Heart right ventricle (tissue), 16 donors: ENCODE measurements at regions not wholly inside any gene's neighbourhood (a gene's known extent, or its start where the extent isn't known, plus 50 kb on each side); places are given as distances from the start of the nearest gene placed in this dataset.

ENCODE experiments used
- ATAC-seq, 8 donors: fragments of 200-7000 bp; cut with Tn5 transposase; one replicate each; pipeline ENCODE4 v1.9.1; 2020; ENCODE audit warnings: mild to moderate bottlenecking in 8 of 8, moderate library complexity in 8 of 8, moderate number of reproducible peaks in 1 of 8
- DNase-seq, 2 donors: peaks; one replicate each; pipeline ENCODE4 v3.0.0-alpha.2; 2020
- H3K27ac ChIP-seq, 10 donors: fragments of 200-600 bp; sonication (generic) in 2 of 10; one replicate each; pipeline versions ENCODE4 v1.5.0 to v1.8.0; 2020 to 2022; ENCODE audit warnings: mild to moderate bottlenecking in 3 of 10
- H3K27me3 ChIP-seq, 7 donors: fragments of 200-600 bp; one replicate each; pipeline ENCODE4 v1.8.0; 2021 to 2022; ENCODE audit warnings: mild to moderate bottlenecking in 2 of 7
- H3K36me3 ChIP-seq, 9 donors: fragments of 200-600 bp; sonication (generic) in 1 of 9; one replicate each; pipeline versions ENCODE4 v1.5.0 to v1.8.0; 2020 to 2022; ENCODE audit warnings: mild to moderate bottlenecking in 2 of 9
- H3K4me1 ChIP-seq, 9 donors: fragments of 200-600 bp; sonication (generic) in 1 of 9; one replicate each; pipeline versions ENCODE4 v1.5.0 to v1.8.0; 2020 to 2022; ENCODE audit warnings: mild to moderate bottlenecking in 4 of 9
- H3K4me3 ChIP-seq, 10 donors: fragments of 200-600 bp; sonication (generic) in 2 of 10; one replicate each; pipeline versions ENCODE4 v1.5.0 to v1.8.0; 2020 to 2022; ENCODE audit warnings: mild to moderate bottlenecking in 7 of 10, moderate library complexity in 2 of 10
- H3K9me3 ChIP-seq, 11 donors: fragments of 200-600 bp in 10 of 11; sonication (generic) in 2 of 11; one replicate each; pipeline versions ENCODE4 v1.5.0 to v1.8.0; 2013 to 2022; ENCODE audit warnings: mild to moderate bottlenecking in 2 of 11, control low read depth in 1 of 11, moderate library complexity in 1 of 11
- WGBS, 2 donors: extraction: QIAGEN DNeasy Blood & Tissue Kit; methylation state at CpG; one replicate each; pipeline ENCODE4 v1.1.7; 2013; ENCODE audit warnings: inconsistent platforms in 1 of 2; 5-methylcytosine and 5-hydroxymethylcytosine counted together
- intact Hi-C, 10 donors: fragments of 100-400 bp; cut with DNase I; formaldehyde crosslinking; loops; one replicate each; pipeline versions ENCODE4 v1.11.1 to v1.14.2; 2022
- TF ChIP-seq, protein P1 (sequence below), 9 donors: fragments of 200-600 bp; sonication (generic) in 2 of 9; IDR thresholded peaks; one replicate each; pipeline versions ENCODE4 v1.5.0 to v1.8.0; 2021 to 2022; ENCODE audit warnings: antibody characterized with exemption in 9 of 9, mild to moderate bottlenecking in 5 of 9, moderate library complexity in 1 of 9
- donor health status: Arrhythmogenic right ventricular cardiomyopathy.
- donor health status: ischemic (EF 13 %, LVEDD 7.1; RV severe dilation, severe dysfunction).
- donor health status: healthy with polysubstance abuse.
- donor health status: DM: no; HTN: yes; CAD: no.
- donor health status: DM: no; HTN: no; CAD: no.
- donor health status: ischemic (EF 25% LVEDD 6.9; RV normal size, moderate dysfunction).
- donor health status: ischemic (EF 25% LVEDD 5.7; RV mildly dilated, moderate dysfunction).
- donor health status: healthy.
- donor health status: DM: yes; HTN: yes; CAD: no.
- donor health status: Ischemic cardiomyopathy.
- donor health status: ischemic (EF 35%, LVEDD 5.7; RV mildly dilated, moderate dysfunction).
- donor health status: nonischemic (EF 11% LVEDD 7.7; RV severe dilation, severe dysfunction).
- donor health status: DM: yes; HTN: yes; CAD: no.
- donor health status: PGD.
- donor health status: ischemic (EF 29% LVEDD 5.4; RV normal size, mild dysfunction).
- donor health status: nonischemic (EF 23%, LVEDD 6.1; RV moderate dilation, normal function).

DNA sequence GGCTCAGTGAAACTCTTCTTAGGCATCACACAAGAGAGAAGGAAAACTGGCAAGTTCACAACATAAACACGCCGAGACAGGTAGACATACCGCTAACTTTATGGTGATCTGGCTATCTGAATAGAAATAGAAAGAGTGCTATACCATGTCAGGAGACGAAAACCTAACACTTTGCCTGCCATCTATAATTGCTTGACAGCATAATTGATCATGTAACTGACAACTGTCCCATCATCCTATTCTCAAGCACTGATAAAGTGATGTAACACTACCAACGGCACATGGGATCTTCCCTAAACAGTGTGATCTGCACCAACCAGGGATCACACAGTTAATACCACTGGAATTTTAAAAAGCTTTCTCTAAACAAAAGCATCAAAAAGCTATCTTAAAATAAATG lies 270.9 kb upstream of the NSMCE3 start:
- no peak overlapping the region for H3K27ac ChIP-seq
- ATAC-seq, result no peak
- 92 to 93% methylated on average over 5 of the region's 5 CpGs for WGBS, 2 donors
- peaks cover 0 to 6% (median 0%) of the 10 kb centered on the region in 11 donors for H3K9me3 ChIP-seq
- no peak overlapping the region for H3K4me3 ChIP-seq
- TF ChIP-seq, protein P1, sequence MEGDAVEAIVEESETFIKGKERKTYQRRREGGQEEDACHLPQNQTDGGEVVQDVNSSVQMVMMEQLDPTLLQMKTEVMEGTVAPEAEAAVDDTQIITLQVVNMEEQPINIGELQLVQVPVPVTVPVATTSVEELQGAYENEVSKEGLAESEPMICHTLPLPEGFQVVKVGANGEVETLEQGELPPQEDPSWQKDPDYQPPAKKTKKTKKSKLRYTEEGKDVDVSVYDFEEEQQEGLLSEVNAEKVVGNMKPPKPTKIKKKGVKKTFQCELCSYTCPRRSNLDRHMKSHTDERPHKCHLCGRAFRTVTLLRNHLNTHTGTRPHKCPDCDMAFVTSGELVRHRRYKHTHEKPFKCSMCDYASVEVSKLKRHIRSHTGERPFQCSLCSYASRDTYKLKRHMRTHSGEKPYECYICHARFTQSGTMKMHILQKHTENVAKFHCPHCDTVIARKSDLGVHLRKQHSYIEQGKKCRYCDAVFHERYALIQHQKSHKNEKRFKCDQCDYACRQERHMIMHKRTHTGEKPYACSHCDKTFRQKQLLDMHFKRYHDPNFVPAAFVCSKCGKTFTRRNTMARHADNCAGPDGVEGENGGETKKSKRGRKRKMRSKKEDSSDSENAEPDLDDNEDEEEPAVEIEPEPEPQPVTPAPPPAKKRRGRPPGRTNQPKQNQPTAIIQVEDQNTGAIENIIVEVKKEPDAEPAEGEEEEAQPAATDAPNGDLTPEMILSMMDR (IDR thresholded peaks at IDR 0.05), result no peak
- intact Hi-C loops, result no loop called here
- no peaks in the 10 kb centered on the region for H3K4me1 ChIP-seq
- H3K36me3 ChIP-seq, result no peaks in the 10 kb centered on the region
- DNase-seq, result no peak
- H3K27me3 ChIP-seq, result peaks cover 0 to 6% (median 0%) of the 10 kb centered on the region in 7 donors

DNA sequence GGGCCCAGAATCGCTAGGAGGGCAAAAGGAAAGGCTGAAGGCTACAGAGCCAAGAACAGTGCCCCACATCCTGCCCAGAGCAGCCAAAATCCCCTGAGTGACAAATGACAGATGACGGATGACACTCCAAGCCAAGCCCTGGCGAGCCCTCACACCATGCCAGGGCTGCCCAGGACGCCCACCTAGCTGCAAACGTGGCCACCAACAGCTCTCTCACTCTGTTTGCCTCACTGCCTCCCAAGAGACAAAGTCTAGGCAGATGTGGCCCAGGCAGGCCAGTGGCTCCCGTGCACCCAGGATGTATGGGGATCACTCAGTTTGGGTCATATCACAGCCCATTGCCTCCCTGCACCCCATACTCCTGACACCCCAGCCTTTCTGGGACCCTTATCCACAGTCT lies 270.1 kb upstream of the NSMCE3 start:
- TF ChIP-seq, protein P1 (IDR thresholded peaks at IDR 0.05), result no peak
- Histone ChIP-seq H3K4me1 (no peaks in the 10 kb centered on the region), H3K36me3 (no peaks in the 10 kb centered on the region), H3K27me3 (peaks cover 0 to 6% (median 0%) of the 10 kb centered on the region in 7 donors), H3K9me3 (no peaks in the 10 kb centered on the region), H3K27ac (no peak overlapping the region), H3K4me3 (no peak overlapping the region)
- WGBS, 2 donors, result 87 to 94% methylated on average over 6 of the region's 6 CpGs
- intact Hi-C loops, result no loop called here
- no peak for ATAC-seq
- no peak for DNase-seq

DNA sequence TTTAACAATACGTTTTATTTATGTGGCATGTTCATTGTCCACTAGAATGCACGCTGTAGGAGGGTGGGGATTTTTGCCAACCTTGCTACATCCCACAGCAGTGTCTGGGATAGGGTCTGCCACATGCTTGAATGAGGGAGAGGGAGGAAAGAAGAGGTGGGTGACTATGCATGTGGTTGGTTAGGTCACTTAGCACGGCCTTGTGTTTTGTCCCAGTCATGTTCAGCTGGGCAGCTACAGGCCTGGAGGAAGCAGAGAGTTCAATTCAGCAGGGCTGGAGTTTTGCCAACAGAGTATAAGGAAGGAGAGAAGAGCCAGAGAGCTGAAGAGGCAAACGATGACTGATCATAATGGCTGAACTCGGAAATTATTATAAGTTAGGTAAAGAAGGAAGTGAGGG lies 268.4 kb upstream of the NSMCE3 start:
- intact Hi-C loops, result no loop called here
- H3K36me3 ChIP-seq, result no peaks in the 10 kb centered on the region
- ATAC-seq (no peak), DNase-seq (no peak)
- TF ChIP-seq, protein P1 (IDR thresholded peaks at IDR 0.05), result no peak
- H3K27me3 ChIP-seq, result peaks cover 0 to 1% (median 0%) of the 10 kb centered on the region in 7 donors
- WGBS, 2 donors, result 56 to 59% methylated on average over 5 of the region's 5 CpGs
- no peak overlapping the region for H3K4me3 ChIP-seq
- no peak overlapping the region for H3K27ac ChIP-seq
- H3K4me1 ChIP-seq, result no peaks in the 10 kb centered on the region
- no peaks in the 10 kb centered on the region for H3K9me3 ChIP-seq

DNA sequence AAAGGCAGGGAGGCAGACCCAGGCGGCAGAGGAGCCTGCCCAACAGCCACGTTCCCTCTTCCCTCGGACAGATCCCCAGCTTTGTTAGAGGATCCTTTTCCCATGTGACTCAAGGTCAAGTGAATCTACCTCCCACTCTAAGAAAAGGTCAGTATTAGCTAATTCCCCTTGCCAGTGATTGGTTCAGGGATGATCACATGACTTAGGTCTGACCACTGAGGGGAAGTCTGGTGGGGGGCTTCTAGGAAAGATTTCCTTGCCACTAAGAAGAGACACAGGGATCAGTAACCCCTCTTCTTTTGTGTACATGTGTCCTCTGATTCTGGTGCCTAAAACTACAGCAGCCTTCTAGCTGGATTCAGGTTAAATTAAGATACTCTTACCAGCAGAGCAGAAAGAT lies 266.3 kb upstream of the NSMCE3 start:
- no peaks in the 10 kb centered on the region for H3K27me3 ChIP-seq
- ATAC-seq (no peak), DNase-seq (no peak)
- no peaks in the 10 kb centered on the region for H3K36me3 ChIP-seq
- no peaks in the 10 kb centered on the region for H3K4me1 ChIP-seq
- TF ChIP-seq, protein P1 (IDR thresholded peaks at IDR 0.05), result no peak
- WGBS, 2 donors, result 79 to 81% methylated on average over 3 of the region's 3 CpGs
- no peaks in the 10 kb centered on the region for H3K9me3 ChIP-seq
- H3K4me3 ChIP-seq, result no peak overlapping the region
- H3K27ac ChIP-seq, result no peak overlapping the region
- intact Hi-C loops, result no loop called here

DNA sequence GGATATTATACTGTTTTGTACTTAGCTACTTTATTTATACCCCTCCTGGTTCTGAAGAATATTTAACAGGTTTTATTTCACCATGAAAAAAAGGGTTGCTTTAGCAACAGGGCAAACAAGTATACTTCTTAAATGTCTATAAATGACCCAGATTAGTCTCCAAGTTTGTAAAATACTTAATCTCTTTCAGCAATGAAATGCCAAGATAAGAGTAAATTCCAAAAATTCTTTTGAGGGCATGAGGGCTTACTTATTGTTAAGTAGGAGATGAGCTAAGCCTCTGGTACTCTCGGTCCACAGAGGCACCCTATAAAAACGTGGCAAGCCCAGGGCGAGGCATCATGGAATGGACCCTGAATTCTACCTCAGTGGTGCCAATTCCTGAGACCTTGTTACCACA lies 264.8 kb upstream of the NSMCE3 start:
- Histone ChIP-seq H3K36me3 (no peaks in the 10 kb centered on the region), H3K9me3 (no peaks in the 10 kb centered on the region), H3K27ac (no peak overlapping the region), H3K4me3 (no peak overlapping the region), H3K4me1 (no peaks in the 10 kb centered on the region), H3K27me3 (no peaks in the 10 kb centered on the region)
- TF ChIP-seq, protein P1 (IDR thresholded peaks at IDR 0.05), result no peak
- 41 to 55% methylated on average over 3 of the region's 3 CpGs for WGBS, 2 donors
- ATAC-seq (no peak), DNase-seq (no peak)
- intact Hi-C loops, result no loop called here
